Liver (tissue), 3 donors: ENCODE measurements at regions not wholly inside any gene's neighbourhood (a gene's known extent, or its start where the extent isn't known, plus 50 kb on each side); places are given as distances from the start of the nearest gene placed in this dataset.

Source experiments
- EGR1 ChIP-seq, 2 donors: IDR thresholded peaks; 2 replicates each; pipeline ENCODE4 v1.6.1; 2016 to 2018; ENCODE audit warnings: antibody characterized with exemption in 2 of 2, low read depth in 2 of 2
- TF ChIP-seq, protein P1 (sequence below): fragments of 150-350 bp; IDR thresholded peaks from 2 replicates; pipeline ENCODE4 v1.5.1; 2017; ENCODE audit warnings: improper control_type of control experiment, low read depth, low read length; ENCODE audit not compliant: missing input control
- TF ChIP-seq, protein P2 (sequence below): IDR thresholded peaks from 2 replicates; pipeline ENCODE4 v1.6.1; 2016; ENCODE audit warnings: antibody characterized with exemption, mild to moderate bottlenecking
- donor health status: healthy.
- donor health status: healthy.

DNA sequence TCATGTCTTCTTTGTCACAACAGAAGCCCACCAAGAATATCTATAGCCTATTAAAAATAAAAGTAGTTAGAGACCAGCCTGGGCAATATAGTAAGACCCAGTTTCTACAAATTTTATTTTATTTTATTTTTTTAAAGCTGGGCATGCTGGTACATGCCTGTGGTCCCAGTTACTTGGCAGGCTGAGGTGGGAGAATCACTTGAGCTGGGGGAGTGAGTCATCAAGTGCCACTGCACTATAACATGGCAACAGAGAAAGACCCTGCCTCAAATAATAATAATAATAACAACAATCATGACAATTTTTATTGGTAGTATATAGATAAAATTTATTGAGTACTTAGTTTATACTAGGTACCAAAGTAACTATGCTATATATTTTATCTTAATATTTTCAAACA is 93.0 kb upstream of the NPFFR2 start:
- TF ChIP-seq, protein P1, sequence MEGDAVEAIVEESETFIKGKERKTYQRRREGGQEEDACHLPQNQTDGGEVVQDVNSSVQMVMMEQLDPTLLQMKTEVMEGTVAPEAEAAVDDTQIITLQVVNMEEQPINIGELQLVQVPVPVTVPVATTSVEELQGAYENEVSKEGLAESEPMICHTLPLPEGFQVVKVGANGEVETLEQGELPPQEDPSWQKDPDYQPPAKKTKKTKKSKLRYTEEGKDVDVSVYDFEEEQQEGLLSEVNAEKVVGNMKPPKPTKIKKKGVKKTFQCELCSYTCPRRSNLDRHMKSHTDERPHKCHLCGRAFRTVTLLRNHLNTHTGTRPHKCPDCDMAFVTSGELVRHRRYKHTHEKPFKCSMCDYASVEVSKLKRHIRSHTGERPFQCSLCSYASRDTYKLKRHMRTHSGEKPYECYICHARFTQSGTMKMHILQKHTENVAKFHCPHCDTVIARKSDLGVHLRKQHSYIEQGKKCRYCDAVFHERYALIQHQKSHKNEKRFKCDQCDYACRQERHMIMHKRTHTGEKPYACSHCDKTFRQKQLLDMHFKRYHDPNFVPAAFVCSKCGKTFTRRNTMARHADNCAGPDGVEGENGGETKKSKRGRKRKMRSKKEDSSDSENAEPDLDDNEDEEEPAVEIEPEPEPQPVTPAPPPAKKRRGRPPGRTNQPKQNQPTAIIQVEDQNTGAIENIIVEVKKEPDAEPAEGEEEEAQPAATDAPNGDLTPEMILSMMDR: no peak
- no peak for TF ChIP-seq EGR1 (IDR thresholded peaks at IDR 0.05; ENCODE audit: low read depth in 2 of 2)
- TF ChIP-seq, protein P2, sequence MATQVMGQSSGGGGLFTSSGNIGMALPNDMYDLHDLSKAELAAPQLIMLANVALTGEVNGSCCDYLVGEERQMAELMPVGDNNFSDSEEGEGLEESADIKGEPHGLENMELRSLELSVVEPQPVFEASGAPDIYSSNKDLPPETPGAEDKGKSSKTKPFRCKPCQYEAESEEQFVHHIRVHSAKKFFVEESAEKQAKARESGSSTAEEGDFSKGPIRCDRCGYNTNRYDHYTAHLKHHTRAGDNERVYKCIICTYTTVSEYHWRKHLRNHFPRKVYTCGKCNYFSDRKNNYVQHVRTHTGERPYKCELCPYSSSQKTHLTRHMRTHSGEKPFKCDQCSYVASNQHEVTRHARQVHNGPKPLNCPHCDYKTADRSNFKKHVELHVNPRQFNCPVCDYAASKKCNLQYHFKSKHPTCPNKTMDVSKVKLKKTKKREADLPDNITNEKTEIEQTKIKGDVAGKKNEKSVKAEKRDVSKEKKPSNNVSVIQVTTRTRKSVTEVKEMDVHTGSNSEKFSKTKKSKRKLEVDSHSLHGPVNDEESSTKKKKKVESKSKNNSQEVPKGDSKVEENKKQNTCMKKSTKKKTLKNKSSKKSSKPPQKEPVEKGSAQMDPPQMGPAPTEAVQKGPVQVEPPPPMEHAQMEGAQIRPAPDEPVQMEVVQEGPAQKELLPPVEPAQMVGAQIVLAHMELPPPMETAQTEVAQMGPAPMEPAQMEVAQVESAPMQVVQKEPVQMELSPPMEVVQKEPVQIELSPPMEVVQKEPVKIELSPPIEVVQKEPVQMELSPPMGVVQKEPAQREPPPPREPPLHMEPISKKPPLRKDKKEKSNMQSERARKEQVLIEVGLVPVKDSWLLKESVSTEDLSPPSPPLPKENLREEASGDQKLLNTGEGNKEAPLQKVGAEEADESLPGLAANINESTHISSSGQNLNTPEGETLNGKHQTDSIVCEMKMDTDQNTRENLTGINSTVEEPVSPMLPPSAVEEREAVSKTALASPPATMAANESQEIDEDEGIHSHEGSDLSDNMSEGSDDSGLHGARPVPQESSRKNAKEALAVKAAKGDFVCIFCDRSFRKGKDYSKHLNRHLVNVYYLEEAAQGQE: no peak
